Putamen (tissue), 1 donor: ENCODE measurements at regions not wholly inside any gene's neighbourhood (a gene's known extent, or its start where the extent isn't known, plus 50 kb on each side); places are given as distances from the start of the nearest gene placed in this dataset.

Source experiments
- DNase-seq: peaks from one replicate; pipeline ENCODE4 v3.0.0-alpha.2; 2016; ENCODE audit warnings: low spot score

GRCh38 chr4:187238646-187239045 lies 515.0 kb upstream of the FAT1 start:
- no peak for DNase-seq

GRCh38 chr4:187251896-187252295 lies 528.2 kb upstream of the FAT1 start:
- DNase-seq, result no peak

- no peak for DNase-seq
Measured at GRCh38 chr4:187256897-187257296, 533.2 kb upstream of the FAT1 start.

- DNase-seq, result no peak
Measured at GRCh38 chr4:187258651-187259401, 535.2 kb upstream of the FAT1 start.

- no peak for DNase-seq
Measured at GRCh38 chr4:187268940-187269339, 545.3 kb upstream of the FAT1 start.

GRCh38 chr4:187270154-187270553 lies 546.5 kb upstream of the FAT1 start:
- DNase-seq, result no peak

- DNase-seq, result no peak
Measured at GRCh38 chr4:187271848-187272247, 548.2 kb upstream of the FAT1 start.

- DNase-seq, result no peak
Measured at GRCh38 chr4:187274153-187274552, 550.5 kb upstream of the FAT1 start.

- no peak for DNase-seq
Measured at GRCh38 chr4:187276736-187277408, 553.2 kb upstream of the FAT1 start.

- no peak for DNase-seq
Measured at GRCh38 chr4:187283201-187283955, 559.7 kb upstream of the FAT1 start.

GRCh38 chr4:187286525-187286924 lies 562.9 kb upstream of the FAT1 start:
- no peak for DNase-seq

GRCh38 chr4:187289371-187289770 lies 565.7 kb upstream of the FAT1 start:
- DNase-seq, result no peak

GRCh38 chr4:187294861-187295260 lies 571.2 kb upstream of the FAT1 start:
- DNase-seq, result no peak

GRCh38 chr4:187301923-187302322 lies 578.3 kb upstream of the FAT1 start:
- DNase-seq, result no peak

GRCh38 chr4:187302457-187303150 lies 578.9 kb upstream of the FAT1 start:
- no peak for DNase-seq

GRCh38 chr4:187304133-187304532 lies 580.5 kb upstream of the FAT1 start:
- DNase-seq, result no peak

- DNase-seq, result no peak
Measured at GRCh38 chr4:187307131-187307530, 583.5 kb upstream of the FAT1 start.

- DNase-seq, result no peak
Measured at GRCh38 chr4:187309456-187309855, 585.8 kb upstream of the FAT1 start.

GRCh38 chr4:187312299-187312698 lies 588.6 kb upstream of the FAT1 start:
- DNase-seq, result no peak

GRCh38 chr4:187317799-187318198 lies 594.1 kb upstream of the FAT1 start:
- no peak for DNase-seq

GRCh38 chr4:187321711-187322110 lies 598.1 kb upstream of the FAT1 start:
- no peak for DNase-seq

GRCh38 chr4:187332141-187332540 lies 608.5 kb upstream of the FAT1 start:
- DNase-seq, result no peak
